Kidney glomerular epithelial cell (primary cell): ENCODE measurements at regions not wholly inside any gene's neighbourhood (a gene's known extent, or its start where the extent isn't known, plus 50 kb on each side); places are given as distances from the start of the nearest gene placed in this dataset.

Source experiments
- DNase-seq: peaks from one replicate; lab custom pipeline; 2025; lab: John Stamatoyannopoulos, UW

- no peak for DNase-seq
These were observed 471.4 kb downstream of the LIG4 start for GRCh38 chr13:107743983-107744382.

GRCh38 chr13:107743526-107743925, 471.8 kb downstream of the LIG4 start:
- DNase-seq: no peak

- no peak for DNase-seq
These were observed 472.2 kb downstream of the LIG4 start for GRCh38 chr13:107743100-107743499.

- no peak for DNase-seq
These were observed 472.8 kb downstream of the LIG4 start for GRCh38 chr13:107742544-107742943.

GRCh38 chr13:107738004-107738403, 477.3 kb downstream of the LIG4 start:
- DNase-seq: no peak

GRCh38 chr13:107736731-107737130, 478.6 kb downstream of the LIG4 start:
- DNase-seq: no peak

GRCh38 chr13:107736170-107736569, 479.2 kb downstream of the LIG4 start:
- DNase-seq: no peak

- no peak for DNase-seq
These were observed 480.3 kb downstream of the LIG4 start for GRCh38 chr13:107734891-107735625.

- DNase-seq: no peak
These were observed 482.1 kb downstream of the LIG4 start for GRCh38 chr13:107733276-107733675.

GRCh38 chr13:107730813-107731212, 484.5 kb downstream of the LIG4 start:
- peak; percentile 16 for DNase-seq

- DNase-seq: no peak
These were observed 494.0 kb downstream of the LIG4 start for GRCh38 chr13:107721125-107721869.

- no peak for DNase-seq
These were observed 498.6 kb downstream of the LIG4 start for GRCh38 chr13:107716741-107717140.

- DNase-seq: no peak
These were observed 499.1 kb downstream of the LIG4 start for GRCh38 chr13:107716241-107716640.

GRCh38 chr13:107715496-107715895, 499.8 kb downstream of the LIG4 start:
- DNase-seq: no peak

GRCh38 chr13:107713314-107713713, 502.0 kb downstream of the LIG4 start:
- no peak for DNase-seq

GRCh38 chr13:107712145-107712860, 503.0 kb downstream of the LIG4 start:
- DNase-seq: no peak

- DNase-seq: no peak
These were observed 525.2 kb downstream of the LIG4 start for GRCh38 chr13:107690181-107690580.

GRCh38 chr13:107685876-107686275, 529.5 kb downstream of the LIG4 start:
- no peak for DNase-seq

GRCh38 chr13:107681600-107681999, 533.7 kb downstream of the LIG4 start:
- no peak for DNase-seq

- DNase-seq: peak; percentile 7
These were observed 535.2 kb downstream of the LIG4 start for GRCh38 chr13:107680115-107680514.

- DNase-seq: no peak
These were observed 537.2 kb downstream of the LIG4 start for GRCh38 chr13:107678075-107678689.

- DNase-seq: no peak
These were observed 539.3 kb downstream of the LIG4 start for GRCh38 chr13:107675847-107676550.
